ENCODE measurements at regions not wholly inside any gene's neighbourhood (a gene's known extent, or its start where the extent isn't known, plus 50 kb on each side); places are given as distances from the start of the nearest gene placed in this dataset.

DNA sequence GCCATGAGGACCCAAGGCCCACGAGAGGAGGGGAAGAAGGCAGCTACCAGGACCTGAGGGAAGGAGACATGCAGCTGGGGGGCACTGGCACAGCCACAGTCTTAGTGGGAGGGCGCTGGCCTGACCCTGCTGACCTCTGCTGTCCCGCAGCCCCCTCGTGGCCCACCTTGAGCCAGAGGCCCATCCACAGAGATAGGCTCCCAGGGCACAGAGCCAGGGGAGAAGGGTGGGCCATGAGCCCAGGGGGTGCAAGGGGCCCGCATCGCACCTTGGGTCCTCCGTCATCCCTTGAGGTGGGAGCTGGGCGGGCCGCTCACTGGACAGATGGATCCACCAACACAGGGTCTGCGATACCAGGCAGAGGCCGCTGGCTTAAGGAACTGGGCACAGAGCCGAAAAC is 387.7 kb upstream of the PFKP start:
- CTCF ChIA-PET: no interaction called here
- Histone ChIP-seq H3K79me2 (ENCODE audit: control insufficient read depth, insufficient read depth, low read length) (no peaks in the 10 kb centered on the region), H3K4me3 (ENCODE audit: control extremely low read depth in 1 of 5, extremely low read depth in 1 of 5, insufficient read depth in 1 of 5, low read depth in 2 of 5, low read length in 4 of 5) (no peak overlapping the region), H3K36me3 (replicated peaks in 1 of 2; ENCODE audit: control extremely low read depth in 1 of 2, control insufficient read depth in 1 of 2, extremely low read depth in 1 of 2, insufficient read depth in 2 of 2, low read length in 1 of 2) (no peaks in the 10 kb centered on the region), H3K4me1 (ENCODE audit: control insufficient read depth in 2 of 2, insufficient read depth in 2 of 2, low read length in 2 of 2) (no peaks in the 10 kb centered on the region), H3K9me3 (ENCODE audit: control extremely low read depth in 1 of 3, control insufficient read depth in 2 of 3, insufficient read depth in 1 of 3, low read length in 2 of 3) (peaks cover 0 to 6% (median 0%) of the 10 kb centered on the region in 3 donors), H3K4me2 (replicated peaks; ENCODE audit: low read depth, low read length, poor library complexity, severe bottlenecking) (no peak overlapping the region), H4K20me1 (ENCODE audit: control insufficient read depth, insufficient read depth, low read length, poor library complexity, severe bottlenecking) (no peaks in the 10 kb centered on the region), H2AFZ (ENCODE audit: insufficient read depth, low read depth, low read length, poor library complexity, severe bottlenecking) (no peak overlapping the region), H3K27ac (ENCODE audit: low read length in 2 of 2) (no peak overlapping the region), H3K9ac (ENCODE audit: low read length) (no peak overlapping the region), H3K27me3 (replicated peaks in 1 of 4; ENCODE audit: control extremely low read depth in 1 of 4, control insufficient read depth in 3 of 4, insufficient read depth in 4 of 4, low read length in 3 of 4) (no peaks in the 10 kb centered on the region)
- no peak for TF ChIP-seq CTCF (IDR thresholded peaks at IDR 0.05)
- no peak for TF ChIP-seq EZH2 (IDR thresholded peaks at IDR 0.05; ENCODE audit: borderline replicate concordance, insufficient read depth, low read depth, low read length, poor library complexity, severe bottlenecking)
- intact Hi-C loops (cut with micrococcal nuclease): no loop called here
- H3K4me3 Mint-ChIP-seq: no peak overlapping the region
- 92% methylated on average over 11 of the region's 12 CpGs for WGBS (ENCODE audit: insufficient coverage)
- ATAC-seq (ENCODE audit: low read depth) (no peak), DNase-seq (no peak)
- POLR2A ChIA-PET: no interaction called here
- H3K27me3 Mint-ChIP-seq: peaks cover 4% of the 10 kb centered on the region
- H3K9me3 Mint-ChIP-seq (ENCODE audit: insufficient read depth): no peaks in the 10 kb centered on the region
- no peak overlapping the region for H3K27ac Mint-ChIP-seq
- H3K4me1 Mint-ChIP-seq: no peaks in the 10 kb centered on the region

DNA sequence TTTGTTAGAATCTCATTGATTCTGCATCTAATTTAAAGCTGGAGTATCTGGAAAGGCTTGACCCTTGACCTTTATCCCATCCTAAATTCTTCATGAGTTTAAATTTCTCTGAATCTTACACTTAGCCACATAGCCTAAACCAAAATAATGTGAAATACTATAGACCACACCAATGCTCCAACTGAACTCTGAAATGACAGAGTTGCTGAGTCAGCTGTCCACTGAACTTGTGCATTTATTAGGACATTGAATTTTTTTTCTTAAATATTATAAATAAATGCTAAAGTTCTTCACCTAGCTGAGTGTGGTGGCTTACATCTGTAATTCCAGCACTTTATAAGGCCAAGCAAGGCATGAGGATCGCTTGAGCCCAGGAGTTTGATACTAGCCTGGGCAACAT is 390.9 kb upstream of the PFKP start:
- no peaks in the 10 kb centered on the region for H3K27me3 ChIP-seq (replicated peaks in 1 of 4; ENCODE audit: control extremely low read depth in 1 of 4, control insufficient read depth in 3 of 4, insufficient read depth in 4 of 4, low read length in 3 of 4)
- peaks cover 0 to 13% (median 0%) of the 10 kb centered on the region in 3 donors for H3K9me3 ChIP-seq (ENCODE audit: control extremely low read depth in 1 of 3, control insufficient read depth in 2 of 3, insufficient read depth in 1 of 3, low read length in 2 of 3)
- Mint-ChIP-seq H3K27me3 (peaks cover 4% of the 10 kb centered on the region), H3K4me1 (no peaks in the 10 kb centered on the region), H3K4me3 (no peak overlapping the region), H3K27ac (no peak overlapping the region), H3K9me3 (ENCODE audit: insufficient read depth) (no peaks in the 10 kb centered on the region)
- POLR2A ChIA-PET: no interaction called here
- TF ChIP-seq EZH2 (IDR thresholded peaks at IDR 0.05; ENCODE audit: borderline replicate concordance, insufficient read depth, low read depth, low read length, poor library complexity, severe bottlenecking): no peak
- TF ChIP-seq CTCF (IDR thresholded peaks at IDR 0.05): no peak
- H3K27ac ChIP-seq (ENCODE audit: low read length in 2 of 2): no peak overlapping the region
- no peaks in the 10 kb centered on the region for H3K4me1 ChIP-seq (ENCODE audit: control insufficient read depth in 2 of 2, insufficient read depth in 2 of 2, low read length in 2 of 2)
- DNase-seq (no peak), ATAC-seq (ENCODE audit: low read depth) (no peak)
- no peaks in the 10 kb centered on the region for H4K20me1 ChIP-seq (ENCODE audit: control insufficient read depth, insufficient read depth, low read length, poor library complexity, severe bottlenecking)
- H3K79me2 ChIP-seq (ENCODE audit: control insufficient read depth, insufficient read depth, low read length): no peaks in the 10 kb centered on the region
- H2AFZ ChIP-seq (ENCODE audit: insufficient read depth, low read depth, low read length, poor library complexity, severe bottlenecking): no peak overlapping the region
- H3K4me3 ChIP-seq (ENCODE audit: control extremely low read depth in 1 of 5, extremely low read depth in 1 of 5, insufficient read depth in 1 of 5, low read depth in 2 of 5, low read length in 4 of 5): no peak overlapping the region
- intact Hi-C loops (cut with micrococcal nuclease): no loop called here
- no peaks in the 10 kb centered on the region for H3K36me3 ChIP-seq (replicated peaks in 1 of 2; ENCODE audit: control extremely low read depth in 1 of 2, control insufficient read depth in 1 of 2, extremely low read depth in 1 of 2, insufficient read depth in 2 of 2, low read length in 1 of 2)
- no peak overlapping the region for H3K4me2 ChIP-seq (replicated peaks; ENCODE audit: low read depth, low read length, poor library complexity, severe bottlenecking)
- no peak overlapping the region for H3K9ac ChIP-seq (ENCODE audit: low read length)
- CTCF ChIA-PET: no interaction called here
- WGBS (ENCODE audit: insufficient coverage): 100% methylated on average over 1 of the region's 1 CpG

Measured in B cell (primary cell).